ENCODE measurements at regions not wholly inside any gene's neighbourhood (a gene's known extent, or its start where the extent isn't known, plus 50 kb on each side); places are given as distances from the start of the nearest gene placed in this dataset.

GRCh38 chrX:45806410-45807121 is 605.9 kb upstream of the DIPK2B start:
- Histone ChIP-seq H3K79me2 (ENCODE audit: insufficient read depth, low read length) (peaks cover 45% of the 10 kb centered on the region), H3K4me1 (ENCODE audit: insufficient read depth, low read length) (peaks cover 38% of the 10 kb centered on the region), H3K4me2 (ENCODE audit: insufficient read depth, low read length) (peak overlapping the region; percentile 69), H3K9me3 (ENCODE audit: insufficient read depth, low read length, severe bottlenecking) (no peaks in the 10 kb centered on the region), H3K9ac (ENCODE audit: low read depth, low read length) (peak overlapping the region; percentile 50), H3K27me3 (ENCODE audit: insufficient read depth, low read length, poor library complexity) (no peaks in the 10 kb centered on the region), H2AFZ (ENCODE audit: low read depth, low read length) (peak overlapping the region; percentile 61), H3K36me3 (ENCODE audit: insufficient read depth, low read length) (no peaks in the 10 kb centered on the region; the same call in 1 of the 2 replicates), H3K27ac (ENCODE audit: low read length) (peak overlapping the region; percentile 79), H3K4me3 (ENCODE audit: low read depth in 1 of 2, low read length in 2 of 2) (peak overlapping the region; percentile 18 to 58; a peak in 3 of 4 replicates), H4K20me1 (ENCODE audit: insufficient read depth, low read length) (no peaks in the 10 kb centered on the region; the same call in 1 of the 2 replicates)
- TF ChIP-seq, protein P1, sequence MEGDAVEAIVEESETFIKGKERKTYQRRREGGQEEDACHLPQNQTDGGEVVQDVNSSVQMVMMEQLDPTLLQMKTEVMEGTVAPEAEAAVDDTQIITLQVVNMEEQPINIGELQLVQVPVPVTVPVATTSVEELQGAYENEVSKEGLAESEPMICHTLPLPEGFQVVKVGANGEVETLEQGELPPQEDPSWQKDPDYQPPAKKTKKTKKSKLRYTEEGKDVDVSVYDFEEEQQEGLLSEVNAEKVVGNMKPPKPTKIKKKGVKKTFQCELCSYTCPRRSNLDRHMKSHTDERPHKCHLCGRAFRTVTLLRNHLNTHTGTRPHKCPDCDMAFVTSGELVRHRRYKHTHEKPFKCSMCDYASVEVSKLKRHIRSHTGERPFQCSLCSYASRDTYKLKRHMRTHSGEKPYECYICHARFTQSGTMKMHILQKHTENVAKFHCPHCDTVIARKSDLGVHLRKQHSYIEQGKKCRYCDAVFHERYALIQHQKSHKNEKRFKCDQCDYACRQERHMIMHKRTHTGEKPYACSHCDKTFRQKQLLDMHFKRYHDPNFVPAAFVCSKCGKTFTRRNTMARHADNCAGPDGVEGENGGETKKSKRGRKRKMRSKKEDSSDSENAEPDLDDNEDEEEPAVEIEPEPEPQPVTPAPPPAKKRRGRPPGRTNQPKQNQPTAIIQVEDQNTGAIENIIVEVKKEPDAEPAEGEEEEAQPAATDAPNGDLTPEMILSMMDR (IDR thresholded peaks at IDR 0.05; ENCODE audit: borderline replicate concordance, extremely low read depth, low read length, poor library complexity, severe bottlenecking): no peak
- TF ChIP-seq EZH2 (IDR thresholded peaks at IDR 0.05; ENCODE audit: borderline replicate concordance, low read depth, low read length, severe bottlenecking): no peak
- peak; percentile 70 for DNase-seq
- ATAC-seq (ENCODE audit: insufficient read depth, low read depth): peak; percentile 89

- TF ChIP-seq, protein P1 (IDR thresholded peaks at IDR 0.05; ENCODE audit: borderline replicate concordance, extremely low read depth, low read length, poor library complexity, severe bottlenecking): no peak
- no peak for TF ChIP-seq EZH2 (IDR thresholded peaks at IDR 0.05; ENCODE audit: borderline replicate concordance, low read depth, low read length, severe bottlenecking)
- Histone ChIP-seq H3K9ac (ENCODE audit: low read depth, low read length) (no peak overlapping the region), H3K27me3 (ENCODE audit: insufficient read depth, low read length, poor library complexity) (no peaks in the 10 kb centered on the region), H3K79me2 (ENCODE audit: insufficient read depth, low read length) (peaks cover 50% of the 10 kb centered on the region), H3K4me2 (ENCODE audit: insufficient read depth, low read length) (no peak overlapping the region), H3K4me1 (ENCODE audit: insufficient read depth, low read length) (peaks cover 36% of the 10 kb centered on the region), H3K27ac (ENCODE audit: low read length) (no peak overlapping the region), H3K36me3 (ENCODE audit: insufficient read depth, low read length) (no peaks in the 10 kb centered on the region; the same call in 1 of the 2 replicates), H2AFZ (ENCODE audit: low read depth, low read length) (no peak overlapping the region), H3K4me3 (ENCODE audit: low read depth in 1 of 2, low read length in 2 of 2) (no peak overlapping the region), H4K20me1 (ENCODE audit: insufficient read depth, low read length) (no peaks in the 10 kb centered on the region; the same call in 1 of the 2 replicates), H3K9me3 (ENCODE audit: insufficient read depth, low read length, severe bottlenecking) (no peaks in the 10 kb centered on the region)
- ATAC-seq (ENCODE audit: insufficient read depth, low read depth) (no peak), DNase-seq (no peak)
These were observed 603.6 kb upstream of the DIPK2B start for GRCh38 chrX:45804276-45804675.

GRCh38 chrX:45803383-45803921 is 602.8 kb upstream of the DIPK2B start:
- TF ChIP-seq EZH2 (IDR thresholded peaks at IDR 0.05; ENCODE audit: borderline replicate concordance, low read depth, low read length, severe bottlenecking): no peak
- TF ChIP-seq, protein P1 (IDR thresholded peaks at IDR 0.05; ENCODE audit: borderline replicate concordance, extremely low read depth, low read length, poor library complexity, severe bottlenecking): no peak
- Histone ChIP-seq H2AFZ (ENCODE audit: low read depth, low read length) (no peak overlapping the region), H3K79me2 (ENCODE audit: insufficient read depth, low read length) (peaks cover 55% of the 10 kb centered on the region), H3K9ac (ENCODE audit: low read depth, low read length) (no peak overlapping the region), H4K20me1 (ENCODE audit: insufficient read depth, low read length) (no peaks in the 10 kb centered on the region; the same call in 1 of the 2 replicates), H3K4me2 (ENCODE audit: insufficient read depth, low read length) (no peak overlapping the region), H3K4me1 (ENCODE audit: insufficient read depth, low read length) (peaks cover 30% of the 10 kb centered on the region), H3K27me3 (ENCODE audit: insufficient read depth, low read length, poor library complexity) (no peaks in the 10 kb centered on the region), H3K27ac (ENCODE audit: low read length) (no peak overlapping the region), H3K36me3 (ENCODE audit: insufficient read depth, low read length) (no peaks in the 10 kb centered on the region), H3K9me3 (ENCODE audit: insufficient read depth, low read length, severe bottlenecking) (no peaks in the 10 kb centered on the region), H3K4me3 (ENCODE audit: low read depth in 1 of 2, low read length in 2 of 2) (no peak overlapping the region)
- ATAC-seq (ENCODE audit: insufficient read depth, low read depth): no peak
- no peak for DNase-seq
